Adrenal gland (tissue), 9 donors: ENCODE measurements at regions not wholly inside any gene's neighbourhood (a gene's known extent, or its start where the extent isn't known, plus 50 kb on each side); places are given as distances from the start of the nearest gene placed in this dataset.

Experiments
- DNase-seq, 7 donors: peaks; one replicate each; pipeline ENCODE4 v3.0.0-alpha.2; 2019 to 2020
- H3K27ac ChIP-seq, 5 donors: fragments of 200-600 bp; sonication (generic) in 4 of 5; 1 replicate in 3 of 5; 2 replicates in 2 of 5; pipeline versions ENCODE4 v1.5.1 to v1.8.0; 2016 to 2020; ENCODE audit warnings: mild to moderate bottlenecking in 1 of 5
- H3K27me3 ChIP-seq: fragments of 200-600 bp; 2 replicates; pipeline ENCODE4 v1.8.0; 2021
- H3K36me3 ChIP-seq, 2 donors: fragments of 200-600 bp; replicated peaks in 1 of 2; 1 replicate in 1 of 2; 2 replicates in 1 of 2; pipeline versions ENCODE4 v1.5.1 to v1.8.0; 2018 to 2022
- H3K4me1 ChIP-seq, 2 donors: fragments of 200-600 bp; replicated peaks in 1 of 2; 1 replicate in 1 of 2; 2 replicates in 1 of 2; pipeline versions ENCODE4 v1.5.1 to v1.8.0; 2018 to 2021
- H3K4me3 ChIP-seq, 4 donors: fragments of 200-600 bp; sonication (generic) in 3 of 4; one replicate each; pipeline ENCODE4 v1.5.1; 2016 to 2018
- H3K9me3 ChIP-seq, 3 donors: fragments of 200-600 bp; sonication (generic) in 1 of 3; replicated peaks in 1 of 3; 1 replicate in 2 of 3; 2 replicates in 1 of 3; pipeline versions ENCODE4 v1.5.1 to v1.8.0; 2016 to 2021
- CTCF ChIP-seq, 6 experiments: fragments of 450-650 bp in 4 of 6; fragments of 200-600 bp in 2 of 6; sonication (generic) in 1 of 6; IDR thresholded peaks; 1 replicate in 5 of 6; 2 replicates in 1 of 6; pipeline versions ENCODE4 v1.5.1 to v1.8.0; 2016 to 2021; ENCODE audit warnings: antibody characterized with exemption in 6 of 6, mild to moderate bottlenecking in 2 of 6, moderate library complexity in 1 of 6
- POLR2A ChIP-seq, 2 donors: fragments of 450-650 bp; IDR thresholded peaks; one replicate each; pipeline ENCODE4 v1.6.1; 2017; ENCODE audit warnings: antibody characterized with exemption in 2 of 2, mild to moderate bottlenecking in 2 of 2, moderate library complexity in 1 of 2
- WGBS, 4 donors: extraction: QIAGEN DNeasy Blood & Tissue Kit in 2 of 4; methylation state at CpG; one replicate each; pipeline versions ENCODE4 v1.1.5 to v1.1.7; 2013 to 2017; 5-methylcytosine and 5-hydroxymethylcytosine counted together
- intact Hi-C, 2 donors: fragments of 100-400 bp; cut with DNase I; formaldehyde crosslinking; loops; one replicate each; pipeline versions ENCODE4 v1.14.1 to v1.15.0; 2022 to 2023
- donor health status: healthy with polysubstance abuse.
- donor health status: Bipolar disorder and iron deficiency.
- donor health status: DM: yes; HTN: yes; CAD: no.
- donor health status: DM: no; HTN: no; CAD: no.
- donor health status: DM: no; HTN: no; CAD: no.

DNA sequence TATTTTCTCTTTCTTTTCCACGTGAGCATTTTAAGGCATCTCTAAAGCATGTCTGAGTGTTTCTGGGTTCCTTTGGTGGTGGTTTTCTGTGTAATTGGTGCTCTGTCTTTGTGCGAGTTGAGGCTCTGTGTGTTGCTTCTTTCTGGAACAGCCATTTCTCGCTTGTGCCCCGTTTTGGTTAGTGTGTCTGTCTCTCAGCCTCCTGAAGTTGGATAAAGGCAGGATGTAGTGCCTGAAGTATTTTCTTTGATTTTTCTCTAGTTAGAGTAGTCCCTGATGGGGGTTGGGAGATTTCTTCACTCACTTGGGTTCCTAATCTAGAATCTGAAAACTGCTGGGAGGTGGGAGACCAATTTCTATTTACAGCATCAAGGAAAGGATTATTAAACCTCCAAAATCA is 129.7 kb upstream of the TMEM161B start:
- no peaks in the 10 kb centered on the region for H3K4me1 ChIP-seq
- H3K36me3 ChIP-seq: no peaks in the 10 kb centered on the region
- H3K4me3 ChIP-seq: no peak overlapping the region
- DNase-seq: no peak
- TF ChIP-seq CTCF (IDR thresholded peaks at IDR 0.05) (no peak), POLR2A (IDR thresholded peaks at IDR 0.05) (no peak)
- H3K9me3 ChIP-seq: no peaks in the 10 kb centered on the region
- 68 to 77% (median 74%) methylated on average over 4 of the region's 4 CpGs for WGBS, 4 donors
- intact Hi-C loops: no loop called here
- no peaks in the 10 kb centered on the region for H3K27me3 ChIP-seq
- H3K27ac ChIP-seq: no peak overlapping the region

DNA sequence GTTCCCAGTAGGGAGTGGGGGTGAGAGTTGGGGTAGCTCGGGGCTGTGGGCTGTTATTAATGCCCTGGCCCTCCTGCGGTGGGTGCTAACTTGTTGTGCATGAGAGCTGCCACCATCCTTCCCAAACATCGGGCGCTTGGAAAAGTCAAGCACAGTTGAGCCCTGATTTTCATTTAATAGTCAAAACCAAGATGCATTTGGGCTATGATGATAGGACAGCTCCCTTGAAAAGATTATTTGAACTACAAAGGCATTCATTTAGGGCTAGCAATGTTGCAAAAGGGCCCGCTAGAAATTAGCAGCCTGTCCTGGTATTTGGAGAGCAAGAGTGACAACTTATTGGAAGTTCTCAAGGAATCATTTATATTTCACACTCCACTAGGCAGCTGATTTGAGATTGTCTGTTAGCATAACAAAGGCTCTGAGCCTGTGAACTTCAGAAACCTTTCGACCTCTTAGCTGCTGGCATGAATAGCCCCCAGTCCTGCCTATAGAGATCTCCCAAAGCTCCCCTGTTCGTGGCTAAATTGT is 128.2 kb upstream of the TMEM161B start:
- TF ChIP-seq CTCF (IDR thresholded peaks at IDR 0.05): no peak
- TF ChIP-seq POLR2A (IDR thresholded peaks at IDR 0.05): no peak
- WGBS, 4 donors: 66 to 76% (median 68%) methylated on average over 7 of the region's 7 CpGs
- intact Hi-C loops: no loop called here
- H3K9me3 ChIP-seq: no peaks in the 10 kb centered on the region
- DNase-seq: no peak
- H3K27ac ChIP-seq: no peak overlapping the region
- H3K4me3 ChIP-seq: no peak overlapping the region
- H3K27me3 ChIP-seq: no peaks in the 10 kb centered on the region
- H3K36me3 ChIP-seq: no peaks in the 10 kb centered on the region
- no peaks in the 10 kb centered on the region for H3K4me1 ChIP-seq

DNA sequence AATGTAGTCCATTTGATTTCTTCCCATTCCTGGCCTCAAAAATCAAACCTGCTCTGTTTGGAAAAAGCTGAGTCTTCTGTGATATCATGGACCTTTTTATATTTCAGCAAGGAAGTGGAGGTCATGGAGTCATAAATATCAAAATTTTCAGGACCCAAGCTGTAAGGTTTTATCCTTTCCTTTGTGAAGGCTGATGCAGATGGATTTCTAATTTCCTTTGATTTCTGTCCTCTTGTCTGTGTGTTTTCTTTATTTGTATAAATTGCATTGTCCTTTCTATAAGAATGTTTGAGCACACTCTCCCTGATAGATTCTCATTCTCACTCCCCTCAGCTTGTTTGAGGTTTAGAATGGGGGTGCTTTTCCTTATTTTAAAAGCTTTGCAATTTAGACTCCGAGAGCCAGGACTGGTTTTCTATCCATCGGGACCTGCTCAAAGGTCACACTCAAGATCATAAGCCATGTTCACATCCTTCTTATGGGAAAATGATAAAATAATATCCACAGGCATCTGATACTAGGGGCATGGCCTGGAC is 127.4 kb upstream of the TMEM161B start:
- Histone ChIP-seq H3K27me3 (no peaks in the 10 kb centered on the region), H3K9me3 (no peaks in the 10 kb centered on the region), H3K36me3 (no peaks in the 10 kb centered on the region), H3K27ac (no peak overlapping the region), H3K4me3 (no peak overlapping the region), H3K4me1 (no peaks in the 10 kb centered on the region)
- WGBS, 4 donors: 87 to 95% (median 91%) methylated on average over 2 of the region's 2 CpGs
- intact Hi-C loops: no loop called here
- DNase-seq: no peak
- TF ChIP-seq CTCF (IDR thresholded peaks at IDR 0.05) (no peak), POLR2A (IDR thresholded peaks at IDR 0.05) (no peak)

DNA sequence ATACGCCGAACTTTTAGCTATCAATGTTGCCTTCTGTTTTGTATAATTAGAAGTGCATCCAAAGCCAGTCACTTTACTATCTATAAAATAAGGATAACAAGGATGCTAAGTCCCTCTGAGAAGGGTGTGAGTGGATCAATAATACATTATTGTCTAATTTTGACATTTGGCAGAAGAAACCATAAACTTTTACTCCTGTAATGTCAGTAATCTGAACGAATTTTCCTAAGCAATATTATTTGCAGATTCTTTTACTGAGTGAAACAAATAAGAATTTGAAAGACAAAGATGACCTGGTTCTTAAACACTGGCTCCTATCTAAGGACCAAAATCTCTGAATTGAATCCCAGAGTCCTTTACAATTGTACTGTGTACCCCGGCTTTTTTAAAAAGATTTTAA is 126.6 kb upstream of the TMEM161B start:
- DNase-seq: no peak
- H3K27ac ChIP-seq: no peak overlapping the region
- intact Hi-C loops: no loop called here
- H3K4me3 ChIP-seq: no peak overlapping the region
- no peaks in the 10 kb centered on the region for H3K36me3 ChIP-seq
- WGBS, 4 donors: 79 to 92% (median 82%) methylated on average over 4 of the region's 4 CpGs
- no peaks in the 10 kb centered on the region for H3K27me3 ChIP-seq
- no peak for TF ChIP-seq POLR2A (IDR thresholded peaks at IDR 0.05)
- TF ChIP-seq CTCF (IDR thresholded peaks at IDR 0.05): no peak
- no peaks in the 10 kb centered on the region for H3K4me1 ChIP-seq
- no peaks in the 10 kb centered on the region for H3K9me3 ChIP-seq
